Stomach smooth muscle (tissue), 2 donors: ENCODE measurements at regions not wholly inside any gene's neighbourhood (a gene's known extent, or its start where the extent isn't known, plus 50 kb on each side); places are given as distances from the start of the nearest gene placed in this dataset.

Experiments
- H3K27ac ChIP-seq: one replicate; pipeline ENCODE4 v1.7.0; 2013; ENCODE audit warnings: mild to moderate bottlenecking, low read length, inconsistent platforms
- H3K27me3 ChIP-seq, 2 donors: one replicate each; pipeline ENCODE4 v1.7.0; 2013; ENCODE audit warnings: low read length in 2 of 2; ENCODE audit not compliant: insufficient read depth in 2 of 2, control insufficient read depth in 1 of 2
- H3K36me3 ChIP-seq, 2 donors: one replicate each; pipeline ENCODE4 v1.7.0; 2013; ENCODE audit warnings: low read length in 2 of 2; ENCODE audit not compliant: control insufficient read depth in 2 of 2, insufficient read depth in 2 of 2
- H3K4me1 ChIP-seq: one replicate; pipeline ENCODE4 v1.7.0; 2013; ENCODE audit warnings: low read length; ENCODE audit not compliant: control insufficient read depth, insufficient read depth
- H3K4me3 ChIP-seq, 2 donors: one replicate each; pipeline ENCODE4 v1.7.0; 2013; ENCODE audit warnings: low read length in 2 of 2
- H3K9ac ChIP-seq, 2 donors: one replicate each; pipeline ENCODE4 v1.7.0; 2013; ENCODE audit warnings: low read length in 2 of 2, mild to moderate bottlenecking in 1 of 2
- H3K9me3 ChIP-seq, 2 donors: one replicate each; pipeline ENCODE4 v1.7.0; 2013; ENCODE audit warnings: low read length in 2 of 2; ENCODE audit not compliant: control insufficient read depth in 2 of 2
- donor health status: healthy.
- donor health status: Pancreatic carcinoma.

DNA sequence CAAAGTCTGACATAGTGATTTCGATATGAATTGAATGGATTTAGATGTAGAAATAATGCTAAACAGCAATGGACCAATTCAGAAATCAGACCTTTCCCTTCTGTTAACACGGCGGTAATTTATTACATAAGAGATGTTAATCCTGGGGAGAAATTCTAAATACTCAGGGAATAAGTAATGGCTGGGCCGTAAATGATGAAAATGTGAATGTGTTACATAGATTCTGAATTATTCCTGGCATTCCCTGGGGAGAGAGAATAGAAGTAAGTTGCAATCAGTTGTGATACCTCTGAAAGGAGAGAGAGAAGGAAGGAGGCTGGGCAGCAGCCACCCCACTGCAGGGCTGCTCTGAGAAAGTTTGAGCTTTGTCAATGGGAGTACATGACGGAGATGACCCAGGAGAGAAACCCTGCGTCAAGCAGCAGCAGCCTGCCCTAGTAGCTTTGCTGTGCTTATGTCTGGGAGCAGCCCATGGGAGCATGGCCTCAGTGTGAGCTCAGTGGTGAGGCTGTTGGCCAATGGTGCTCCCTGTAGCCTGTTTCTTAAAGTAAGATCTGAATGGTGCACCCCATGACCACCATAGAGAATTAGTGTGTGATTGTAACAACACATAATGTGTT is 420.1 kb downstream of the MTRR start:
- Histone ChIP-seq H3K4me3 (no peak overlapping the region), H3K4me1 (no peaks in the 10 kb centered on the region), H3K9ac (no peak overlapping the region), H3K27me3 (no peaks in the 10 kb centered on the region), H3K36me3 (no peaks in the 10 kb centered on the region), H3K27ac (no peak overlapping the region), H3K9me3 (no peaks in the 10 kb centered on the region)

DNA sequence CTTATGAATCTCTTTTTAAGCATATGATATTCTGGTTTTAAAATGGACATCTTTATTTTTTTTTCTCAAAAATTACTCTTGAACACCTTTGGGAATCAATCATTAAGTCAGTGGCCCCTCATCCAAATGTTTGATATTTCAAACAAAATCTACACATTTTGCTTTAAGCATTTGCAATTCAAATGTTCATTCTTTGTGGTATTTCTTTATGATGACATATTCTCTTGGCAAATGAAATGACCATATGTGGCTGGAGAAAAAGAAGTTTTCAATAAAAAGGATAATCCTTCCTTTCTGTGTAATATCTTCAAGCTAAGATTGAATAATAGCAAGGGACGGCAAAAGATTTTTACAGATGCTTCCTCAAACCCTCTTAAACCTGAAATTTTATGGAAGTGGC is 420.8 kb downstream of the MTRR start:
- Histone ChIP-seq H3K27me3 (no peaks in the 10 kb centered on the region), H3K9me3 (no peaks in the 10 kb centered on the region), H3K4me3 (no peak overlapping the region), H3K4me1 (no peaks in the 10 kb centered on the region), H3K27ac (no peak overlapping the region), H3K36me3 (no peaks in the 10 kb centered on the region), H3K9ac (no peak overlapping the region)

DNA sequence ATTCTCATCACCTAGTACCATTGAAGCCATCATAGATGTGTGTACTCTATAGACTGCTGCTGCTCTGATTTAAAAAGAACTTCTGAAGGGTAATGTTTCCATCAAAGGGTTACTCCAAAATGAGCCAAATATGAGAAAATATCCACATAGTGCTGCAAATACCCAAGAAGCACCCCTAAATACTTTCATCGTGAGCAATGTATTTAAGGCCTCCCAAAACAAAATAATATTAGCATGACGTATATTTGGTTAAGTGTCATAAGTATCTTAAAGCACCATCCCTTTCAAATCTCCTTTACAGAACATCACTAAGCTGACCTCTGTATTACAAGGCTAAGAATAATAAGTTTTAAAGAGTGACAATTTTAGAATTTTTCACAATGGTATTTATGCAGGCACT is 421.8 kb downstream of the MTRR start:
- Histone ChIP-seq H3K9ac (no peak overlapping the region), H3K36me3 (no peaks in the 10 kb centered on the region), H3K4me3 (no peak overlapping the region), H3K4me1 (no peaks in the 10 kb centered on the region), H3K27ac (no peak overlapping the region), H3K27me3 (no peaks in the 10 kb centered on the region), H3K9me3 (no peaks in the 10 kb centered on the region)

DNA sequence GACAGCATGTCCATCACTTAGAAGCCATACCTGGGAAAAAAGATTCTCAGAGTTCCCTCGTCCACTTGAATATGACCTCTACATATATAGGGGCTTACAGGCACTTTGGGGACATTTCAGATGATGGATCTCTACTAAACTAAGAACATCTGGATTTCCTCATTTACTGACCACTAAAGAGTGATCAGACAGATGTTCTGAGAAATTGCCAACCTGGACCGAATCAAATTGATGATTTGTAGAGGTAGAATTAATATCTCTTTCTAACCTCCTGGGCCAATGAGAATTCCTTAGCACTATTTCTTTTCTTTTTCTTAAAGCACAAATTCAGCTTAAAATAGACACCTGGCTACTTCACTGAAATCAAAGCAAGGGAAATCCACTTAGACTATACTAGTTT is 422.7 kb downstream of the MTRR start:
- no peaks in the 10 kb centered on the region for H3K36me3 ChIP-seq
- no peak overlapping the region for H3K27ac ChIP-seq
- H3K4me3 ChIP-seq, result no peak overlapping the region
- H3K9ac ChIP-seq, result no peak overlapping the region
- H3K4me1 ChIP-seq, result no peaks in the 10 kb centered on the region
- H3K9me3 ChIP-seq, result no peaks in the 10 kb centered on the region
- no peaks in the 10 kb centered on the region for H3K27me3 ChIP-seq

DNA sequence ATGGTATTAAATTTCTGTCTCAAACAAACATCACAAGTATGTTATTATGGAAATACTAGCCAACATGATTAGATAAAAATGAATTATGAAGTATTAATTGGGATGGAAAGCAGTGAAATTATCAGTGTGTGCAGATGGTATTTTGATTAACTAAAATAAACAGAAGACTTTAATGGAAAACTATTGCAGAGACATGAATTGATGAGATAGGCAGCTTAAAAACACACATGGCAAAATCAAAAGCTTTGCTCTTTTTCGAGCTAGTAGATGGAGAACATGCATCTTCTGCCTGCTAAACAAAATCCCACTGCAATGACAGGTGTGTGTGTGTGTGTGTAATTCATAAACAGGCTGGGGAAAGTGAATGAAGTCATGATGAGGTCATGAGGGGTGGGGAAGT is 426.2 kb downstream of the MTRR start:
- no peaks in the 10 kb centered on the region for H3K36me3 ChIP-seq
- no peaks in the 10 kb centered on the region for H3K4me1 ChIP-seq
- H3K27ac ChIP-seq, result no peak overlapping the region

DNA sequence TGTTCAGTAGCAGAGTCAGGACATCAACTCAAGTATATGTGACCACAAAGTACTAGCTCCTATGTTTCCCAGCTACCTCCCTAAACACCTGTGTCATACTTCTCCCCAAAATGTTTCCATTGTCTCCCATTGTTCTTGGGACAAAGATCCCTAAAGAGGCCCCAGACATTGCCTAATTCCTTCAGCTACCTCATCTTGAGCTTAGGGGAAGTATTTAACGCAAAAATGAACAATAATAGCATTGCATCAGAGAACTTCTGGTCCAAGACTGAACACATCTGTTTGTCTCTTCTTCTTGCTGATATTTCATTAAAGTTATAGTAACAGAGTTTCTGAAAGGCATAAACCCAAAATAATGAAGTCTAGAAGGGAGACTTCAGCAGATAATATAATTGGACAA is 430.8 kb downstream of the MTRR start:
- Histone ChIP-seq H3K9me3 (no peaks in the 10 kb centered on the region), H3K4me3 (no peak overlapping the region), H3K4me1 (no peaks in the 10 kb centered on the region), H3K27me3 (no peaks in the 10 kb centered on the region), H3K27ac (no peak overlapping the region), H3K9ac (no peak overlapping the region), H3K36me3 (no peaks in the 10 kb centered on the region)

More for the DNA sequence above, 426.2 kb downstream of the MTRR start:
- no peak overlapping the region for H3K9ac ChIP-seq
- no peaks in the 10 kb centered on the region for H3K9me3 ChIP-seq
- H3K27me3 ChIP-seq, result no peaks in the 10 kb centered on the region
- no peak overlapping the region for H3K4me3 ChIP-seq

DNA sequence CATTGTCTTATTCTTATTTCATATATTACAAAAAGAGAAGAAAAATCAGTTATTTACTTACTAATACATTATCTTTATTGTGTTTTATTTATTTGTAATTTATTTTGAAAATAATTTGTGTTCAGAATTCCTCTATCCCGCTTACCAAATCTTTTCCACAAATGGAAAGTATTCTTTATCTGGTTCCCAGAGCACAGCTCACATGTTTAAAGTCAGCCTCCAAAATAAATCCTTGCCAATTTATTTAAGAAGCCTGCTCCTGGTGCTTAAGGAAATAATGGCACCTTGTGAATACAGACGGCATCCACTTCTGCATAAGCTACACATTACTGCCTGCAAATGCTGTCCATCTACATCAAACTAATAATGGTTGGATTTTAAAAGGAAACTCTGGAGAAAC is 435.4 kb downstream of the MTRR start:
- no peaks in the 10 kb centered on the region for H3K4me1 ChIP-seq
- H3K9me3 ChIP-seq, result no peaks in the 10 kb centered on the region
- H3K36me3 ChIP-seq, result no peaks in the 10 kb centered on the region
- no peak overlapping the region for H3K4me3 ChIP-seq
- H3K27me3 ChIP-seq, result no peaks in the 10 kb centered on the region
- H3K9ac ChIP-seq, result no peak overlapping the region
- H3K27ac ChIP-seq, result no peak overlapping the region

DNA sequence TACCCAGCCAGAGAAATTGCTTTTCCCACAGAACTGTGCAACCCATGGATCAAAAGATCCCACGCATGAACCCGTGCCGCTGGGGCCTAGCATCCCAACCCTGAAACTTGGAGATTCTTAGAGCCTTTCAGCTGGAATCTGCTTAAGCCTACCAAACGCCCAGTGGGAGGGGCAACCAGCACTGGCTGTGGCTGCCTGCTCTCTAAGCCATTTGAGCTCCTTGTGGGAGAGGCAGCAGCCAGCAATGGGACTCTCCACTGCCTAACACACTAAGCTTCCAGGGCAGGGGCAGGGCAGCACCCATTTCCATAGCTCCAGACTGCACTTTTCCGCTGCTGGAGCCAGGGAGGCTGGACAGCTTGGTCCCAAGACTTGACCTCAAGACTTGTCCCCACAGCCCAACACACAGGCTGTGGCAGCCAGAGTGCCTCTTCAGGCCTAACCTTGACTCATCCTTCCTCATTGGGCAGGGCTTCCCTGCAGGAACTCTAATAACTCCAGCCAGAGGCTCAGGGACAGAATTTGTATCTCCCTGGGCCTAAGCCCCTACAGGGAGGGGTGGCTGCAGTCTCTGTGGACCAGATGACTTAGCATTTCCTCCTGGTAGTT is 437.4 kb downstream of the MTRR start:
- Histone ChIP-seq H3K9ac (no peak overlapping the region), H3K4me3 (no peak overlapping the region), H3K36me3 (no peaks in the 10 kb centered on the region), H3K27ac (no peak overlapping the region), H3K4me1 (no peaks in the 10 kb centered on the region), H3K27me3 (no peaks in the 10 kb centered on the region), H3K9me3 (no peaks in the 10 kb centered on the region)

DNA sequence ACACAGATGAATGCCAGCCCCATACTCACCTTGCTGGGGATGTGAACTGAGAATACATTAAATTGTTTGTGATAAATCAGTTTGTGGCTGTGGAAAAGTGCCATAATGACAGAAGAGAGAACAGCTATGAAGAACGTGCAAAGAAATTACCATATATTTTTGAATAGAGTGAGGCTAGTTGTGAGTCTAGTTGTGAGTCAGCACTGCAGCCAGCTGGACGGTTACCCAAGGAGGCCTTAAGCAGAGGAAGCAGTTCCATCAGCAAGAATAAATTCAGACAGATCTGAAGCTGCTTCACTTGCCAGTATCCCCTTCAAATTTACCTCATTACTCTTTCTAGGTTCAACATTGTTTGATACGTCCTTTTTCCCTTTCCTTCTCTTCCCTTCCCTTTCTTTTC is 446.0 kb downstream of the MTRR start:
- Histone ChIP-seq H3K27ac (no peak overlapping the region), H3K27me3 (peaks cover 0 to 2% of the 10 kb centered on the region in 2 donors), H3K9ac (no peak overlapping the region), H3K4me3 (no peak overlapping the region), H3K36me3 (no peaks in the 10 kb centered on the region), H3K9me3 (no peaks in the 10 kb centered on the region), H3K4me1 (no peaks in the 10 kb centered on the region)

DNA sequence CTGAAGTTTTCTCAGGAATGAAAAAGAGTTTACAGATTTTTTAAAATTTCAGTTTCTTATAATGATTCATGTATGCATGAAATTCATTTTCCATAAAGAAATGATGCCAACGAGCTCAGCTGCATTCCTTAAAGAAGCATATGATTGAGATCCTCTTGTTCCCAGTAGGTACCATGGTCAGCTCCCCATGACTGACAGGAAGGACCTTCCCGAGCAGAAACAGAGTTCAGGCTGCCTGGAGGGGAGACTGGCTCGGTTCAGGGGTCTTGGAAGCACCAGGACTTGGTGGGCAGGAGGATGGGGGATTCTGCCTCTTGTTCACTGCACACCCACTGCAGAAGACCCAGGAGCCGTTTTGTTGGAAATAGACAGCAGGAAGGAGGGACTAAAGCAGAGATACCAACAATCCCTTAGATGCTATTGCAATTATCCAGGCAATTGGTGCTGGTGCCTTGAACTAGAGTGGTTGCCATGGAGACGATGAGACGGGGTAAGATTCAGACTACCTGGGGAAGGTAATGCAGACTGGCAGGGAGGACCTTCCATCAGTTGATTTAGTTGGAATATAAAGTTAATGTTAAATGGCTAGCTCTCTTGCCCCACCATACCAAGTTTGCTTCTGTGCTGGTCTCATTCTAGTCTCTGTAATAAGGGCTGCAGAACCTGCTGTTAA is 447.8 kb downstream of the MTRR start:
- peaks cover 0 to 2% of the 10 kb centered on the region in 2 donors for H3K27me3 ChIP-seq
- H3K4me1 ChIP-seq, result no peaks in the 10 kb centered on the region

DNA sequence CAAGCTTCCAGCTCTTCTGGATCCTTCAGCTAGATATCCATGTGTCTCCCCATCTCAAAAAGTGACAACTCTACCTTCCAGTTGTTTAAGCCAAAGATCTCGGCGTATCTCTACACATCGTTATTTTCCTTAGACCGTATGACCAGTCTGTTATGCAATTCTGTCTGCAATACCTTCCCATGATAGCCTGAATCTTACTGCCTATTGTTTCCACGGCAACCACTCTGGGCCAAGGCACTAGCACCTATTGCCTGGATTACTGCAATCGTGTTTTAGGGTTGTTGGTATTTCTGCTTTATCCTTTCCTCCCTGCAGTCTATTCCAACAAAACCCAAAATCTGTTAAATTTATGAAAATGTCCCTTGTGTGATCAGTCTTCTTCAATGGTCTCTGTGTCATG is 448.4 kb downstream of the MTRR start:
- Histone ChIP-seq H3K27ac (no peak overlapping the region), H3K36me3 (no peaks in the 10 kb centered on the region), H3K4me3 (no peak overlapping the region), H3K27me3 (peaks cover 0 to 2% of the 10 kb centered on the region in 2 donors), H3K9ac (no peak overlapping the region), H3K4me1 (no peaks in the 10 kb centered on the region), H3K9me3 (no peaks in the 10 kb centered on the region)

More for the DNA sequence above, 447.8 kb downstream of the MTRR start:
- H3K9ac ChIP-seq, result no peak overlapping the region
- H3K4me3 ChIP-seq, result no peak overlapping the region
- no peaks in the 10 kb centered on the region for H3K9me3 ChIP-seq
- no peaks in the 10 kb centered on the region for H3K36me3 ChIP-seq
- H3K27ac ChIP-seq, result no peak overlapping the region
